ENCODE measurements at regions not wholly inside any gene's neighbourhood (a gene's known extent, or its start where the extent isn't known, plus 50 kb on each side); places are given as distances from the start of the nearest gene placed in this dataset.

- Mint-ChIP-seq H3K27me3 (ENCODE audit: low read depth) (peaks cover 11% of the 10 kb centered on the region), H3K36me3 (no peaks in the 10 kb centered on the region), H3K4me1 (peaks cover 36% of the 10 kb centered on the region), H3K27ac (no peak overlapping the region), H3K4me3 (no peak overlapping the region), H3K9me3 (no peaks in the 10 kb centered on the region)
- ATAC-seq: no peak
- TF ChIP-seq, protein P1, sequence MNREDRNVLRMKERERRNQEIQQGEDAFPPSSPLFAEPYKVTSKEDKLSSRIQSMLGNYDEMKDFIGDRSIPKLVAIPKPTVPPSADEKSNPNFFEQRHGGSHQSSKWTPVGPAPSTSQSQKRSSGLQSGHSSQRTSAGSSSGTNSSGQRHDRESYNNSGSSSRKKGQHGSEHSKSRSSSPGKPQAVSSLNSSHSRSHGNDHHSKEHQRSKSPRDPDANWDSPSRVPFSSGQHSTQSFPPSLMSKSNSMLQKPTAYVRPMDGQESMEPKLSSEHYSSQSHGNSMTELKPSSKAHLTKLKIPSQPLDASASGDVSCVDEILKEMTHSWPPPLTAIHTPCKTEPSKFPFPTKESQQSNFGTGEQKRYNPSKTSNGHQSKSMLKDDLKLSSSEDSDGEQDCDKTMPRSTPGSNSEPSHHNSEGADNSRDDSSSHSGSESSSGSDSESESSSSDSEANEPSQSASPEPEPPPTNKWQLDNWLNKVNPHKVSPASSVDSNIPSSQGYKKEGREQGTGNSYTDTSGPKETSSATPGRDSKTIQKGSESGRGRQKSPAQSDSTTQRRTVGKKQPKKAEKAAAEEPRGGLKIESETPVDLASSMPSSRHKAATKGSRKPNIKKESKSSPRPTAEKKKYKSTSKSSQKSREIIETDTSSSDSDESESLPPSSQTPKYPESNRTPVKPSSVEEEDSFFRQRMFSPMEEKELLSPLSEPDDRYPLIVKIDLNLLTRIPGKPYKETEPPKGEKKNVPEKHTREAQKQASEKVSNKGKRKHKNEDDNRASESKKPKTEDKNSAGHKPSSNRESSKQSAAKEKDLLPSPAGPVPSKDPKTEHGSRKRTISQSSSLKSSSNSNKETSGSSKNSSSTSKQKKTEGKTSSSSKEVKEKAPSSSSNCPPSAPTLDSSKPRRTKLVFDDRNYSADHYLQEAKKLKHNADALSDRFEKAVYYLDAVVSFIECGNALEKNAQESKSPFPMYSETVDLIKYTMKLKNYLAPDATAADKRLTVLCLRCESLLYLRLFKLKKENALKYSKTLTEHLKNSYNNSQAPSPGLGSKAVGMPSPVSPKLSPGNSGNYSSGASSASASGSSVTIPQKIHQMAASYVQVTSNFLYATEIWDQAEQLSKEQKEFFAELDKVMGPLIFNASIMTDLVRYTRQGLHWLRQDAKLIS (CRISPR knock-in tag; IDR thresholded peaks at IDR 0.05; ENCODE audit: borderline replicate concordance): no peak
- TF ChIP-seq NFYB (CRISPR knock-in tag; conservative IDR thresholded peaks at IDR 0.05; ENCODE audit: low read depth) (no peak), GTF2I (CRISPR knock-in tag; conservative IDR thresholded peaks at IDR 0.05) (no peak), ZNF416 (CRISPR knock-in tag; IDR thresholded peaks at IDR 0.05) (no peak), NR2C2 (CRISPR knock-in tag; IDR thresholded peaks at IDR 0.05) (no peak), TCF7 (CRISPR knock-in tag; IDR thresholded peaks at IDR 0.05; ENCODE audit: low read depth) (no peak), HMGA2 (CRISPR knock-in tag; IDR thresholded peaks at IDR 0.05) (no peak), ZNF317 (CRISPR knock-in tag; IDR thresholded peaks at IDR 0.05; ENCODE audit: borderline replicate concordance, low read depth) (no peak)
- TF ChIP-seq, protein P2, sequence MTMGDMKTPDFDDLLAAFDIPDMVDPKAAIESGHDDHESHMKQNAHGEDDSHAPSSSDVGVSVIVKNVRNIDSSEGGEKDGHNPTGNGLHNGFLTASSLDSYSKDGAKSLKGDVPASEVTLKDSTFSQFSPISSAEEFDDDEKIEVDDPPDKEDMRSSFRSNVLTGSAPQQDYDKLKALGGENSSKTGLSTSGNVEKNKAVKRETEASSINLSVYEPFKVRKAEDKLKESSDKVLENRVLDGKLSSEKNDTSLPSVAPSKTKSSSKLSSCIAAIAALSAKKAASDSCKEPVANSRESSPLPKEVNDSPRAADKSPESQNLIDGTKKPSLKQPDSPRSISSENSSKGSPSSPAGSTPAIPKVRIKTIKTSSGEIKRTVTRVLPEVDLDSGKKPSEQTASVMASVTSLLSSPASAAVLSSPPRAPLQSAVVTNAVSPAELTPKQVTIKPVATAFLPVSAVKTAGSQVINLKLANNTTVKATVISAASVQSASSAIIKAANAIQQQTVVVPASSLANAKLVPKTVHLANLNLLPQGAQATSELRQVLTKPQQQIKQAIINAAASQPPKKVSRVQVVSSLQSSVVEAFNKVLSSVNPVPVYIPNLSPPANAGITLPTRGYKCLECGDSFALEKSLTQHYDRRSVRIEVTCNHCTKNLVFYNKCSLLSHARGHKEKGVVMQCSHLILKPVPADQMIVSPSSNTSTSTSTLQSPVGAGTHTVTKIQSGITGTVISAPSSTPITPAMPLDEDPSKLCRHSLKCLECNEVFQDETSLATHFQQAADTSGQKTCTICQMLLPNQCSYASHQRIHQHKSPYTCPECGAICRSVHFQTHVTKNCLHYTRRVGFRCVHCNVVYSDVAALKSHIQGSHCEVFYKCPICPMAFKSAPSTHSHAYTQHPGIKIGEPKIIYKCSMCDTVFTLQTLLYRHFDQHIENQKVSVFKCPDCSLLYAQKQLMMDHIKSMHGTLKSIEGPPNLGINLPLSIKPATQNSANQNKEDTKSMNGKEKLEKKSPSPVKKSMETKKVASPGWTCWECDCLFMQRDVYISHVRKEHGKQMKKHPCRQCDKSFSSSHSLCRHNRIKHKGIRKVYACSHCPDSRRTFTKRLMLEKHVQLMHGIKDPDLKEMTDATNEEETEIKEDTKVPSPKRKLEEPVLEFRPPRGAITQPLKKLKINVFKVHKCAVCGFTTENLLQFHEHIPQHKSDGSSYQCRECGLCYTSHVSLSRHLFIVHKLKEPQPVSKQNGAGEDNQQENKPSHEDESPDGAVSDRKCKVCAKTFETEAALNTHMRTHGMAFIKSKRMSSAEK (CRISPR knock-in tag; IDR thresholded peaks at IDR 0.05; ENCODE audit: borderline replicate concordance): no peak
- TF ChIP-seq, protein P3, sequence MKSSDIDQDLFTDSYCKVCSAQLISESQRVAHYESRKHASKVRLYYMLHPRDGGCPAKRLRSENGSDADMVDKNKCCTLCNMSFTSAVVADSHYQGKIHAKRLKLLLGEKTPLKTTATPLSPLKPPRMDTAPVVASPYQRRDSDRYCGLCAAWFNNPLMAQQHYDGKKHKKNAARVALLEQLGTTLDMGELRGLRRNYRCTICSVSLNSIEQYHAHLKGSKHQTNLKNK (CRISPR knock-in tag; IDR thresholded peaks at IDR 0.05): no peak
- ChIA-PET CTCF (interaction anchor here (1.1 to 2.4 kb wide), 3 partner anchors 131 to 147 kb away, joined by 3 to 9 read pairs (median 5); no protein-coding TSS in a partner anchor), POLR2A (no interaction called here)
- DNase-seq (ENCODE audit: low spot score): no peak
Observed at GRCh38 chr1:47578721-47579419, 141.0 kb downstream of the FOXD2 start.

DNA sequence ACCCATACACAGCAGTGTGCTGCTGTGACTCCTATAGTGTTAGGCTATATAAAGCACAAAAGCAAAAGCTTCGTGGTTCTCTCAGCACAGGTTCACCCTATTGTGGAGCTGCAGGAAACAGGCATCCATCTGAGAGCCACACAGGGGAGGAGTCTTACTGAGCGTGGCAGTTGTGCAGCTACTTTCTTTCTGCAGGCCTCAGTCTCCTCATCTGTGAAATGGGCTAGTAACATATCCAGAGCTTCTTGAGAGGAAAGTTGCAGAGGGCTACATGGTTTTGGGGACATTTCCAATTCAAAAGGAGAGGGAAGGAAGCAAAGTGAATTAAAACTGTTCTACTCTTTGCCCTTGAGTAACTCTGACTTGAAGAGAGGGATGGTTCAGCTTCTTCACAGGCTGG is 142.0 kb downstream of the FOXD2 start:
- ATAC-seq (no peak), DNase-seq (ENCODE audit: low spot score) (no peak)
- H3K36me3 Mint-ChIP-seq: no peaks in the 10 kb centered on the region
- ChIA-PET POLR2A (no interaction called here), CTCF (interaction anchor here (1.0 to 2.4 kb wide), 4 partner anchors 130 to 147 kb away, joined by 3 to 9 read pairs (median 4); partner anchors contain the start of gene FOXD2)
- H3K4me3 Mint-ChIP-seq: no peak overlapping the region
- peaks cover 8% of the 10 kb centered on the region for H3K27me3 Mint-ChIP-seq (ENCODE audit: low read depth)
- H3K9me3 Mint-ChIP-seq: no peaks in the 10 kb centered on the region
- H3K4me1 Mint-ChIP-seq: peaks cover 28% of the 10 kb centered on the region
- H3K27ac Mint-ChIP-seq: no peak overlapping the region
- no peak for TF ChIP-seq ZNF512 (CRISPR knock-in tag; IDR thresholded peaks at IDR 0.05; ENCODE audit: borderline replicate concordance)
- TF ChIP-seq AR (CRISPR knock-in tag; IDR thresholded peaks at IDR 0.05): no peak
- TF ChIP-seq, protein P4, sequence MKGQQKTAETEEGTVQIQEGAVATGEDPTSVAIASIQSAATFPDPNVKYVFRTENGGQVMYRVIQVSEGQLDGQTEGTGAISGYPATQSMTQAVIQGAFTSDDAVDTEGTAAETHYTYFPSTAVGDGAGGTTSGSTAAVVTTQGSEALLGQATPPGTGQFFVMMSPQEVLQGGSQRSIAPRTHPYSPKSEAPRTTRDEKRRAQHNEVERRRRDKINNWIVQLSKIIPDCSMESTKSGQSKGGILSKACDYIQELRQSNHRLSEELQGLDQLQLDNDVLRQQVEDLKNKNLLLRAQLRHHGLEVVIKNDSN (CRISPR knock-in tag; IDR thresholded peaks at IDR 0.05): no peak
- TF ChIP-seq ZNF219 (CRISPR knock-in tag; IDR thresholded peaks at IDR 0.05; ENCODE audit: borderline replicate concordance): no peak
- TF ChIP-seq E2F4 (CRISPR knock-in tag; IDR thresholded peaks at IDR 0.05; ENCODE audit: borderline replicate concordance, low read depth): no peak
- TF ChIP-seq FOXK1 (CRISPR knock-in tag; IDR thresholded peaks at IDR 0.05): no peak
- TF ChIP-seq SOX15 (CRISPR knock-in tag; IDR thresholded peaks at IDR 0.05): no peak

All from WTC11 (cell line).